Esophagus muscularis mucosa (tissue), 4 donors: ENCODE measurements at regions not wholly inside any gene's neighbourhood (a gene's known extent, or its start where the extent isn't known, plus 50 kb on each side); places are given as distances from the start of the nearest gene placed in this dataset.

ENCODE experiments used
- CTCF ChIP-seq, 3 experiments: fragments of 200-600 bp in 2 of 3; fragments of 450-650 bp in 1 of 3; sonication (generic) in 2 of 3; IDR thresholded peaks; one replicate each; pipeline ENCODE4 v1.5.1; 2017 to 2019; ENCODE audit warnings: antibody characterized with exemption in 3 of 3, mild to moderate bottlenecking in 2 of 3, moderate library complexity in 1 of 3
- EP300 ChIP-seq: sonication (generic); formaldehyde crosslinking; IDR thresholded peaks from one replicate; pipeline ENCODE4 v1.6.1; 2017; ENCODE audit warnings: antibody characterized with exemption
- POLR2A ChIP-seq: fragments of 450-650 bp; IDR thresholded peaks from one replicate; pipeline ENCODE4 v1.6.1; 2017; ENCODE audit warnings: antibody characterized with exemption, moderate library complexity, mild to moderate bottlenecking, low read depth
- POLR2AphosphoS5 ChIP-seq, 2 donors: sonication (generic); formaldehyde crosslinking; IDR thresholded peaks; one replicate each; pipeline ENCODE4 v1.6.1; 2017; ENCODE audit warnings: antibody characterized with exemption in 2 of 2

- no peak for TF ChIP-seq CTCF (IDR thresholded peaks at IDR 0.05)
- TF ChIP-seq POLR2A, result no peak
- no peak for TF ChIP-seq POLR2AphosphoS5 (IDR thresholded peaks at IDR 0.05)
- no peak for TF ChIP-seq EP300
Measured at GRCh38 chr2:208698114-208698513, 291.5 kb downstream of the PTH2R start.
